Stimulated activated CD4-positive, alpha-beta T cell treated with anti-CD3 and anti-CD28 coated beads, TNF-alpha, amount 100 ng/mL, for 48 hours (primary cell): ENCODE measurements at regions not wholly inside any gene's neighbourhood (a gene's known extent, or its start where the extent isn't known, plus 50 kb on each side); places are given as distances from the start of the nearest gene placed in this dataset.

Source experiments
- DNase-seq, 3 donors: peaks; one replicate each; pipeline ENCODE4 v3.0.0-alpha.2; 2020; ENCODE audit warnings: low read depth in 3 of 3

- no peak for DNase-seq
Measured at GRCh38 chr7:22586786-22587140, 86.8 kb upstream of the STEAP1B start.

DNA sequence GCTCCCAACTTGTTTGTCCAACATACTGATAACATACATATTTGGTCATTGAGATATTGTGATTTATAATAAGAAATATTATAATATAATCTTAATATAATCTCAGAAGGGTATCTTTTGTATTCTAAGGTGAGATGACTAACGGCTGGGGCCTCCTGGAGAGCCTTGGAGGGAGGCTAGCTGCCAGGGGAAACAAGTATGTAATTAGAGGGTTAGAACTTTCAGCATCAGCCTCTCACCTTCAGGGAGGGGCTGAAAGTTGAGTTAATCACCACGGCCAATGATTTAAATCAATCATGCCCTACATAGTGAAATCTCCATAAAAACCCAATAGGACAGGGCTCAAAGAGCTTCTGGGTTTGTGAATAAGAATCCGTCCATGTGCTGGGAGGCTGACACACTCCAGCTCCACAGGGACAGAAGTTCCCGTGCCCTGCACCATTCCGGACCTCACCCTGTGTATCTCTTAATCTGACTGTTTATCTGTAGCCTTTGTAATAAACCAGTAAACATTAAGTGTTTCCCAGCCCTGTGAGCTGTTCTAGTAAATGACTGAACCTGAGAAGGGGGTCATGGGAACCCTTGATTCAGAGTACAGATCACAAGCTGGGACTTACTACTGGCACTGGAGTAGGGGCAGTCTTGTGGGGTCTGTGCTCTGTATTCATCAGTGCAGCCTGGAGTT lies 86.3 kb upstream of the STEAP1B start:
- no peak for DNase-seq

DNA sequence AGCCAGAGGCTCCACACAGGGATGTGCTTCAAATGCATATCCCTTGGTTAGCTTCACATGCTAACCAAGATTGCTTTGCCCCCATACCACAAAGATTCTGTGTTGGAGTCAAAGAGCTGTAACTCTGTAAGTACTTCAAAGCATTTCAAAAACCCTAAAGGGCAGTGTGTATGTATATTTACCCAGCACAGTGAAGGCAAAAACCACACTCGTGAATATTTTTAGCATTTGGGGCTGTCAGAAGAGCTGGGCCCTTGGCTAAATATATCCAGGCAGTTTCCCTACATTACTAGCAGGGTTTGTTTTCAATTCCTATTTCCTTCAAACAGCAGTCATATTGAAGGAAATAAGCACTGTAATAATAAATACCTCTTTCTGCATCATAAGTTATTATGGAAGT lies 84.2 kb upstream of the STEAP1B start:
- DNase-seq, result no peak

DNA sequence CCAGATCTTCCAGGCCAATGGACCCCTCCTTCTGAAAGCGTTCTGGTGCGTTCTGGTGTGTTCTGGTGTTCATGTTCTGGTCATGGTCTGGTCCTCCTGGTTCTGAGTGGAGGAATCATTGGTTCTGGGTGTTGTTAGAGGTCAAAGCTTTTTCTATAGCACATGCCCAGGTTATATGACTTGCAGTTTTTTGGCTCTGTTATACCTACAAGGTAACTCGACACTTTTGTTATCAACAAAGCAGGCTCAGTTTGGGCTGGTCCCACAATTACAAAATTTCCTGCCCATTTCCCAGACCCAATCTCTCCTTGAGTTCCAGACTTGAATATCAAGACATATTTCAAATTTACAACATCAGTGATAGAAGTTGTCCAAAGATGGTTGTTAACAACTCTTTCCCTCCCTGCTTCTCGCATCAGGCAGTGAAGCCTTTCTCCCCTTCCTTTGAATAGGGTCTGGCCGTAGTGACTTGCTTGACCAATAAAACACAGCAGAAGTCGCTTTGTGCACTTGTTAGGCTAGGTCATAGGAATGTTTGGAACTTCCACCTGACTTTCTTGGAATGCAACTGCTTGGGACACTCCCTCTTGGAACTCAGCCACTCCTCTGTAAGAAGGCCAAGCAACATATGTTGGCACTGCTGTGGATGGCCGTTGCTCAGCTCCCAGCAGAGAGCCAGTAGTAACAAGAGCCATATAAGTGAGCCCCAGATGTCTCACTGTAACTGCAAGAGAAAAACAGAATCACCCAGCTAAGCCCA lies 83.1 kb upstream of the STEAP1B start:
- no peak for DNase-seq

- no peak for DNase-seq
Measured at GRCh38 chr7:22581099-22581498, 81.1 kb upstream of the STEAP1B start.

- no peak for DNase-seq
Measured at GRCh38 chr7:22579961-22580360, 80.0 kb upstream of the STEAP1B start.

GRCh38 chr7:22578007-22578733 lies 78.2 kb upstream of the STEAP1B start:
- no peak for DNase-seq

GRCh38 chr7:22577470-22578001 lies 77.5 kb upstream of the STEAP1B start:
- DNase-seq, result no peak

- no peak for DNase-seq
Measured at GRCh38 chr7:22576612-22577469, 76.9 kb upstream of the STEAP1B start.

DNA sequence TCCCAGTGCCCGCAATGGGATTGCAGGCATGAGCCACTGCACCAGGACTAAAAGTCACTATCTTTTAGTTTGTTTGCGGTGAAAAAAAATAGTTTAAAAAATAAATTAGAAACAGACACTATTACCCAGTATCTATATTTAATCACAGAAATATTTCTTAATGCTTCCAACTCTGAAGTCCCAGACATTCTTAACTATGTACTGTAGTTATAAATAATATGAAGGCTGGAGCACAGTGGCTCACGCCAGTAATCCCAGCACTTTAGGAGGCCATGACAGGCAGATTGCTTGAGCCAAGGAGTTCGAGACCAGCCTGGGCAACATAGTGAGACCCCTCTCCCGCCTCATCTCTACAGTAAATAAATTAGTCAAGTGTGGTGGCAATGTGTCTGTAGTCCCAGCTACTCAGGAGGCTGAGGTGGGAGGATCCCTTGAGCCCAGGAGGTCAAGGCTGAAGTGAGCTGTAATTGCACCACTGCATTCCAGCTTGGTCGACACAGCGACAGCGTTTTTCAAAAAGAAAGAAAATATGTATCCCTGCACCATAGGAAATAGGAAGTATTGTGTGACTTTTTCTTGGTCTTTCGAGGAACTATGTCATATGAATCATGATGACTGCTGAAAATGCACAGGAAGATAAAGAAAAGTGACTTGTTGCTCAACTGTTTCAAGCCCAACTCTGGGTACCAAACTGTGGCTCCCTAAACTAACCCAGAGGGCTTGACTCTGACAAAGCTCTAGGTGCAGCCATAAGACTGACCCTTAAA lies 74.9 kb upstream of the STEAP1B start:
- no peak for DNase-seq

DNA sequence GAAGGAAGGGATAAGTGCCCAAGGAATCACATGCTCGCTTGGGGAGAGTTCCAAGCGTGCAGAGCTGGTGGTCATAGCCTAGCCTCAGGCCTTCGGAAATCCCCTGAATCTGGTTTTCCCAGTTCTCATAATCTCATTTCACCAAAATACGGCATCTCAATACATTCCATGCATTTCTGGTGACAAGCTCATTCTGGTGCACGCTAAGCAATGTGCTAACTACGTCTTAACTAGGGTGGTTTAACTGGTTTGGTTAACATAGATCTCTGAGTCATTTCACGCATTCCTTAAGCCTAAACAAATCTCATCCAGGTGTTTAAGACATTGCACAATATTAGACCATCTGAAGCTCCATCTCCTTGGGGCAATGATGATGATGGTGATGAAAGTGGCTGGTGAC lies 72.9 kb upstream of the STEAP1B start:
- DNase-seq, result no peak

GRCh38 chr7:22572292-22572691 lies 72.3 kb upstream of the STEAP1B start:
- no peak for DNase-seq

GRCh38 chr7:22571766-22572165 lies 71.8 kb upstream of the STEAP1B start:
- DNase-seq, result no peak

GRCh38 chr7:22569586-22570321 lies 69.8 kb upstream of the STEAP1B start:
- DNase-seq, result no peak

DNA sequence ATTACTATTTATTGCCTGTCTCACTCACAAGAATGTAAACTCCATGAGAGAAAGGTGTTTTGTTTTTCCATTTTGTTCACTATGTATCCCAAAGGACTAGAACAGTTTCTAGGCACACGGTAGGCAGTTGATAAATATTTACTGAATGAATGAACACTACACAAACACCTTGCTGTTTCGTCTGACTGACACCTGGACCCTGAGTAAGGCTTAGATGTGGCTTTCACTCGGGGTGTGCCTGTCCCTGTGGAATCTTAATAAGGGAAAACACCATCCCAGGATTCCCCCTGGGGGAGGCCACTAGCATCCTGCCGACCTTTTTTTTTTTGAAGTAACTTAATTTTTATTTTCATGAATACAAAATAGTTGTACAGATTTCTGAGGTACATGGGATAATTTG lies 66.6 kb upstream of the STEAP1B start:
- no peak for DNase-seq

- DNase-seq, result no peak
Measured at GRCh38 chr7:22566176-22566575, 66.2 kb upstream of the STEAP1B start.

DNA sequence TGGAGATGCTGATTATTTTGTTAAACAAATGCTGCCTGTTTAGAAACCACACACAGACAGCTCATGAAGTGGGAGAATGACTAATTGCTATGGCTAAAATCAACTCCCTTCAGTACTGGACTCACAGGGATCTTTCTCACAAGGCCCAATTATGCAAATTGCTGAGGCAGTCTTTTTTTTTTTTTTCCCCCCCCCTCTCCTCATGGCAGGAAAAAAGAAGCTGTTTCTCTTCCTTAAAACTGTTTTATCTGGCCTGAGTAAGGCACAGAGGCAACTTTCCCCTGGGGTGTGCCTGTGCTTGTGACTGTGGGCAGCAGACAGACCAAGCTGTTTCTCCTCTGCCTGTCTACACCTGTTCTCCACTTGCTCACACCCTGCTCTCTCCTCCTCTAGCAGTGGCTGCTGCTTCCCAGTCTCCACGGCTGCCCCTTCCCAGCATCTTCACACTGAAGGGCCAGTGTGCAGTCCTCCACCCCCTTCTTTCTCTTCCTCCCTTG lies 65.4 kb upstream of the STEAP1B start:
- DNase-seq, result no peak

DNA sequence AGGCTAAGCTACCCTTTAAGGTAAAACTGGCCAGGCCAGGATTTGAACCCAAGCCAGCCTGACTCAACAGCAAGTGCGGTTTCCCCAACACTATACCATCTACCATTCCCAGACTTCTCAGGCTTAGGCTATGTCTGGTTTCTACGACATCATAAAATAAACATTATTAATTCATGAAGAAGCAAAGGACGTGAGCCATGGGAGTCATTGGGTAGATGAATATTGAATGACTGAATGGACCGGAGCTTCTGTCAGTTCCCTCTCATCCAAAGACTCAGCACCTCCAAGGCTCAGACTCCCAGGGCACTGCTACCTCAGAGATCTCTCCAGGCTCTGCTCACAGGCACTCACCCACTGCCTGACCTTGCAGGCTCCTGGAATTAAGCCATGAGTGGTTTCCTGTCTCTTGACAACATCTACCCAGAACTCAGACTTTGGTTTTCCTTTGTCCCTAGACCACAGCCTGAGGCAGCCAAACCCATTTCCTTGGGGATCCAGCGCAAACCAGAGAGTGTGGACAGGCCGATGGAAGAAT lies 64.6 kb upstream of the STEAP1B start:
- no peak for DNase-seq

- no peak for DNase-seq
Measured at GRCh38 chr7:22563621-22564241, 63.7 kb upstream of the STEAP1B start.
